A673 (cell line): ENCODE measurements at regions not wholly inside any gene's neighbourhood (a gene's known extent, or its start where the extent isn't known, plus 50 kb on each side); places are given as distances from the start of the nearest gene placed in this dataset.
"Not testable (repeated sequence)": the region's sequence is repeated elsewhere in the genome, so short reads cannot be mapped to it uniquely, and the experiment has no call there.

Source experiments
- BruUV-seq: library from RNA; stranded (reverse); fragments of 400-500 nt; replicated peaks from 2 replicates; lab custom pipeline; 2021; lab: Mats Ljungman, UMichigan
- CTCF ChIA-PET: fragments of 300-600 bp; sonication (Branson Sonifier 250); formaldehyde crosslinking; loops from one replicate; lab custom pipeline; 2022; ENCODE audit warnings: antibody characterized with exemption; lab: Charles Lee
- POLR2A ChIA-PET: fragments of 300-600 bp; sonication (Branson Sonifier 250); formaldehyde crosslinking; loops from one replicate; lab custom pipeline; 2022; ENCODE audit warnings: antibody characterized with exemption; ENCODE audit not compliant: low non-redundant PET; lab: Charles Lee
- DNase-seq: peaks from one replicate; pipeline ENCODE4 v3.0.0-alpha.2; 2015; ENCODE audit warnings: low spot score
- H3K27ac ChIP-seq: fragments of 200-600 bp; sonication (generic); 2 replicates; pipeline ENCODE4 v1.5.1; 2016; ENCODE audit warnings: mixed run types, low read depth, mild to moderate bottlenecking, mixed read lengths, antibody characterized with exemption, low read length; ENCODE audit not compliant: poor library complexity, severe bottlenecking
- H3K27me3 ChIP-seq: fragments of 200-600 bp; sonication (generic); replicated peaks from 2 replicates; pipeline ENCODE4 v1.6.1; 2017; ENCODE audit warnings: mixed run types, low read depth, mild to moderate bottlenecking, mixed read lengths, antibody characterized with exemption, low read length; ENCODE audit not compliant: insufficient read depth, poor library complexity
- H3K36me3 ChIP-seq: fragments of 200-600 bp; sonication (generic); 2 replicates; pipeline ENCODE4 v1.6.1; 2016; ENCODE audit warnings: mixed run types, mild to moderate bottlenecking, mixed read lengths, antibody characterized with exemption, low read length; ENCODE audit not compliant: insufficient read depth, poor library complexity, severe bottlenecking
- H3K4me1 ChIP-seq: fragments of 200-600 bp; sonication (generic); 2 replicates; pipeline ENCODE4 v1.6.1; 2017; ENCODE audit warnings: mixed run types, mild to moderate bottlenecking, mixed read lengths, antibody characterized with exemption, low read length; ENCODE audit not compliant: insufficient read depth, poor library complexity, severe bottlenecking
- H3K4me3 ChIP-seq: fragments of 200-600 bp; sonication (generic); 2 replicates; pipeline ENCODE4 v1.5.1; 2016; ENCODE audit warnings: low read depth, mixed run types, mild to moderate bottlenecking, mixed read lengths, low read length; ENCODE audit not compliant: poor library complexity, severe bottlenecking
- H3K9me3 ChIP-seq: fragments of 200-600 bp; sonication (generic); 2 replicates; pipeline ENCODE4 v1.6.1; 2016; ENCODE audit warnings: mixed run types, low read depth, mild to moderate bottlenecking, mixed read lengths, antibody characterized with exemption, low read length; ENCODE audit not compliant: poor library complexity, severe bottlenecking
- CTCF ChIP-seq: fragments of 300-800, 200-600 bp; sonication (generic); conservative IDR thresholded peaks from 2 replicates; pipeline ENCODE4 v1.5.1; 2017; ENCODE audit warnings: low read depth, mild to moderate bottlenecking, antibody characterized with exemption, low read length, moderate library complexity, mixed read lengths
- EZH2 ChIP-seq: fragments of 200-600 bp; sonication (generic); IDR thresholded peaks from 2 replicates; pipeline ENCODE4 v1.6.1; 2017; ENCODE audit warnings: borderline replicate concordance, low read depth, mild to moderate bottlenecking, mixed read lengths, antibody characterized with exemption, low read length; ENCODE audit not compliant: poor library complexity, severe bottlenecking
- intact Hi-C: fragments of 100-400 bp; cut with micrococcal nuclease; formaldehyde crosslinking; loops from one replicate; pipeline ENCODE4 v1.10.0; 2022; ENCODE audit not compliant: unreplicated experiment

- ChIA-PET POLR2A (no interaction called here), CTCF (no interaction called here)
- H3K9me3 ChIP-seq: no peaks in the 10 kb centered on the region
- BruUV-seq: no TSS peak
- H3K4me1 ChIP-seq: no peaks in the 10 kb centered on the region
- no peak for TF ChIP-seq CTCF
- no peak for TF ChIP-seq EZH2
- no peak overlapping the region for H3K4me3 ChIP-seq
- no peaks in the 10 kb centered on the region for H3K27me3 ChIP-seq
- DNase-seq: no peak
- H3K27ac ChIP-seq: no peak overlapping the region
- intact Hi-C loops: no loop called here
- no peaks in the 10 kb centered on the region for H3K36me3 ChIP-seq
Observed at GRCh38 chr5:57429513-57430120, 53.0 kb downstream of the ACTBL2 start.

DNA sequence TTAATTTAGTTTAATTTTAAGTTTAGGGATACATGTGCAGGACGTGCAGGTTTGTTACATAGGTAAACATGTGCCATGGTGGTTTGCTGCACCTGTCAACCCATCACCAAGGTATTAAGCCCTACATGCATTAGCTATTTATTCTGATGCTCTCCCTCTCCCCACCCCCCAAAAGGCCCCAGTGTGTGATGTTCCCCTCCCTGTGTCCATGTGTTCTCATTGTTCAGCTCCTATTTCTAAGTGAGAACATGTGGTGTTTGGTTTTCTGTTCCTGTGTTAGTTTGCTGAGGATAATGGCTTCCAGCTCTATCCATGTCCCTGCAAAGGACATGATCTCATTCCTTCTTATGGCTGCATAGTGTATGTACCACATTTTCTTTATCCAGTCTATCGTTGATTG is 53.6 kb downstream of the ACTBL2 start:
- CTCF ChIA-PET, BruUV-seq, POLR2A ChIA-PET, intact Hi-C loops, H3K27me3 ChIP-seq, H3K4me3 ChIP-seq, H3K9me3 ChIP-seq, DNase-seq, H3K4me1 ChIP-seq, H3K36me3 ChIP-seq, H3K27ac ChIP-seq: not testable (repeated sequence)

DNA sequence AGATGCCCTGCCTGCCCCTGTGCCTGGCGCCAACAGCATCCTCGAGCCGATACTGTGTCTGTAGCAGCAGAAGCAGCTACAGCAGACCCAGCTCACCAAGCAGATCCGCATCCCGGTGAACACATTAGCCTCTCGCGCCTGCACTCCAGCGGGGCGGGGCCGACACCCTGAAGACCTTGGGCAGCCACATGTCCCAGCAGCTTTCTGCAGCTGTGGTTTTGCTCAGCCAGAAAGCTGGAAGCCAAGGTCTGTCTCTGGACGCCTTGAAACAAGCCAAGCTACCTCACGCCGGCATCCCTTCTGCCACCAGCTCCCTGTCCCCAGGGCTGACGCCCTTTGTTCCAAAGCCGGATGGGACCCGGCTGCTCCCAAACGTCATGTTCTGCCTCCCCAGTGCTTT is 59.6 kb downstream of the ACTBL2 start:
- Histone ChIP-seq H3K4me3 (no peak overlapping the region), H3K9me3 (no peaks in the 10 kb centered on the region), H3K27ac (no peak overlapping the region), H3K4me1 (no peaks in the 10 kb centered on the region), H3K36me3 (no peaks in the 10 kb centered on the region), H3K27me3 (no peaks in the 10 kb centered on the region)
- BruUV-seq: no TSS peak
- TF ChIP-seq EZH2 (no peak), CTCF (no peak)
- ChIA-PET POLR2A (no interaction called here), CTCF (no interaction called here)
- intact Hi-C loops: no loop called here
- no peak for DNase-seq

GRCh38 chr5:57422341-57422740 is 60.3 kb downstream of the ACTBL2 start:
- TF ChIP-seq CTCF (no peak), EZH2 (no peak)
- Histone ChIP-seq H3K9me3 (no peaks in the 10 kb centered on the region), H3K36me3 (no peaks in the 10 kb centered on the region), H3K4me1 (no peaks in the 10 kb centered on the region), H3K27me3 (no peaks in the 10 kb centered on the region), H3K4me3 (no peak overlapping the region), H3K27ac (no peak overlapping the region)
- no peak for DNase-seq
- ChIA-PET CTCF (no interaction called here), POLR2A (no interaction called here)
- no TSS peak for BruUV-seq
- intact Hi-C loops: no loop called here
